PC-3 (cell line): ENCODE measurements at regions not wholly inside any gene's neighbourhood (a gene's known extent, or its start where the extent isn't known, plus 50 kb on each side); places are given as distances from the start of the nearest gene placed in this dataset.

Experiments
- ATAC-seq: fragments of 200-7000 bp; cut with Tn5 transposase; 2 replicates; pipeline ENCODE4 v1.9.1; 2020; ENCODE audit warnings: mild to moderate bottlenecking, moderate library complexity
- BruUV-seq: library from RNA; stranded (reverse); fragments of 400-500 nt; replicated peaks from 2 replicates; lab custom pipeline; 2021; lab: Mats Ljungman, UMichigan
- CTCF ChIA-PET: fragments of 300-600 bp; sonication (Branson Sonifier 250); formaldehyde crosslinking; loops from one replicate; lab custom pipeline; 2022; ENCODE audit warnings: antibody characterized with exemption; lab: Charles Lee
- POLR2A ChIA-PET: fragments of 300-600 bp; sonication (Branson Sonifier 250); formaldehyde crosslinking; loops from one replicate; lab custom pipeline; 2022; ENCODE audit warnings: antibody characterized with exemption; ENCODE audit not compliant: unreplicated experiment; lab: Charles Lee
- DNase-seq: peaks from one replicate; pipeline ENCODE4 v3.0.0-alpha.2; 2015
- H2AFZ ChIP-seq: fragments of 300-600 bp; sonication (generic); 2 replicates; pipeline ENCODE4 v1.6.0; 2016; ENCODE audit warnings: antibody characterized with exemption, low read length
- H3F3A ChIP-seq: fragments of 300-600 bp; sonication (generic); one replicate; pipeline ENCODE4 v1.6.0; 2017; ENCODE audit warnings: antibody characterized with exemption, low read length, control low read depth, mild to moderate bottlenecking; ENCODE audit not compliant: unreplicated experiment
- H3K27ac ChIP-seq: fragments of 300-600 bp; sonication (generic); 2 replicates; pipeline ENCODE4 v1.5.1; 2016; ENCODE audit warnings: mild to moderate bottlenecking, low read length
- H3K27me3 ChIP-seq: fragments of 300-600 bp; sonication (generic); 2 replicates; pipeline ENCODE4 v1.6.1; 2016; ENCODE audit warnings: low read length, mixed read lengths
- H3K36me3 ChIP-seq: fragments of 300-600 bp; sonication (generic); 2 replicates; pipeline ENCODE4 v1.6.1; 2016; ENCODE audit warnings: low read depth, mixed run types, low read length, mixed read lengths
- H3K4me1 ChIP-seq: fragments of 300-600 bp; sonication (generic); 2 replicates; pipeline ENCODE4 v1.5.1; 2016; ENCODE audit warnings: low read length; ENCODE audit not compliant: insufficient read depth
- H3K4me2 ChIP-seq: fragments of 300-600 bp; sonication (generic); 2 replicates; pipeline ENCODE4 v1.6.0; 2016; ENCODE audit warnings: low read length
- H3K4me3 ChIP-seq: fragments of 300-600 bp; sonication (generic); 2 replicates; pipeline ENCODE4 v1.5.1; 2016; ENCODE audit warnings: mild to moderate bottlenecking, low read length, mixed read lengths
- H3K79me2 ChIP-seq: fragments of 300-600 bp; sonication (generic); 2 replicates; pipeline ENCODE4 v1.6.1; 2017; ENCODE audit warnings: low read length, mixed read lengths
- H3K9ac ChIP-seq: fragments of 300-600 bp; sonication (generic); 2 replicates; pipeline ENCODE4 v1.6.0; 2016; ENCODE audit warnings: mild to moderate bottlenecking, low read length
- H3K9me2 ChIP-seq: fragments of 300-600 bp; sonication (generic); replicated peaks from 2 replicates; pipeline ENCODE4 v1.6.1; 2016; ENCODE audit warnings: mixed run types, low read length, mixed read lengths
- H3K9me3 ChIP-seq: fragments of 300-600 bp; sonication (generic); 2 replicates; pipeline ENCODE4 v1.6.1; 2016; ENCODE audit warnings: low read length, mixed read lengths
- H4K20me1 ChIP-seq: fragments of 300-600 bp; sonication (generic); 2 replicates; pipeline ENCODE4 v1.6.1; 2016; ENCODE audit warnings: low read length, mixed read lengths
- EZH2 ChIP-seq: fragments of 300-600 bp; sonication (generic); IDR thresholded peaks from one replicate; pipeline ENCODE4 v1.6.1; 2017; ENCODE audit warnings: antibody characterized with exemption, mild to moderate bottlenecking, low read length; ENCODE audit not compliant: unreplicated experiment
- EZH2phosphoT487 ChIP-seq: fragments of 300-600 bp; sonication (generic); IDR thresholded peaks from 2 replicates; pipeline ENCODE4 v1.6.1; 2018; ENCODE audit warnings: mild to moderate bottlenecking, antibody characterized with exemption, low read length, borderline replicate concordance
- intact Hi-C: fragments of 100-400 bp; cut with micrococcal nuclease; formaldehyde crosslinking; loops from 2 replicates; pipeline ENCODE4 v1.9.0; 2023
- TF ChIP-seq, protein P1 (sequence below): fragments of 300-600 bp; sonication (generic); conservative IDR thresholded peaks from 2 replicates; pipeline ENCODE4 v1.5.1; 2017; ENCODE audit warnings: antibody characterized with exemption, low read depth, mild to moderate bottlenecking, low read length

DNA sequence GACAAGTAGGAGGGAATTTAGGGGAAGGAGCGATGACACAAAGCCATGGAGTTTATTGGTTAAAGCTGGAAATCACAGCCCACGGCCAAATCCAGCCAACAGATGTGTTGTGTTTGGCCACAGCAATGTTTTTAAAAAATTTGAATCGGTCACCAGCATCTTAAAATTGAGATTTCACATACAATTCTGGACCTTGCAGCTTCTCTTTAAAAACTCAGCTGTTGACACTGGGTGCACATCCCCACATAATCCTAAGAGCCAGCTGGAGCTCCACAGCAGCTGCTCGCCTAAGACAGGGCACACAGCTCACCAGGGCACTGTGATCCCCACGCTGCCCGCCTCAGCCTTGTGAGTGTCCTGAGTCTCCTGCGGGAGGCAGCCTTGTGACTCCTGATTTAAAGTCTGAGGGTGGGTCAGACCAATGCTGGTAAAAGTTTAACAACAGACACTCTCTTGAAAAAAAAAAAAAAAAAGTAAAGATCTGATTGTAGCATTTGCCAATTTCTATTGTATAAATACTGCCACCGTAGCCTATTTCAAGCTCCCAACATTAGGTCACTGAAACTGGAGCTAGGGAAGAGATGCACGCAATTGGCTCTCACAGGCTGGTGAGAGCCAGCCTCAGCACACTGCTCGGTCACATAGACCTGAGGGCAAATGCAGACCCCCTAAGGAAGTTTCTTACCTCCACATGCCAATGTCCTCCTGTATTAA lies 124.8 kb downstream of the HSD17B3 start:
- Histone ChIP-seq H3K9me2 (no peaks in the 10 kb centered on the region), H4K20me1 (no peaks in the 10 kb centered on the region), H3F3A (no peaks in the 10 kb centered on the region), H3K4me3 (no peak overlapping the region), H3K79me2 (no peaks in the 10 kb centered on the region), H3K27me3 (peaks cover 14% of the 10 kb centered on the region), H3K4me2 (no peak overlapping the region), H3K36me3 (no peaks in the 10 kb centered on the region), H3K9ac (no peak overlapping the region), H3K4me1 (no peaks in the 10 kb centered on the region), H3K9me3 (no peaks in the 10 kb centered on the region), H2AFZ (no peak overlapping the region), H3K27ac (no peak overlapping the region)
- intact Hi-C loops = no loop called here
- BruUV-seq = no TSS peak
- TF ChIP-seq, protein P1, sequence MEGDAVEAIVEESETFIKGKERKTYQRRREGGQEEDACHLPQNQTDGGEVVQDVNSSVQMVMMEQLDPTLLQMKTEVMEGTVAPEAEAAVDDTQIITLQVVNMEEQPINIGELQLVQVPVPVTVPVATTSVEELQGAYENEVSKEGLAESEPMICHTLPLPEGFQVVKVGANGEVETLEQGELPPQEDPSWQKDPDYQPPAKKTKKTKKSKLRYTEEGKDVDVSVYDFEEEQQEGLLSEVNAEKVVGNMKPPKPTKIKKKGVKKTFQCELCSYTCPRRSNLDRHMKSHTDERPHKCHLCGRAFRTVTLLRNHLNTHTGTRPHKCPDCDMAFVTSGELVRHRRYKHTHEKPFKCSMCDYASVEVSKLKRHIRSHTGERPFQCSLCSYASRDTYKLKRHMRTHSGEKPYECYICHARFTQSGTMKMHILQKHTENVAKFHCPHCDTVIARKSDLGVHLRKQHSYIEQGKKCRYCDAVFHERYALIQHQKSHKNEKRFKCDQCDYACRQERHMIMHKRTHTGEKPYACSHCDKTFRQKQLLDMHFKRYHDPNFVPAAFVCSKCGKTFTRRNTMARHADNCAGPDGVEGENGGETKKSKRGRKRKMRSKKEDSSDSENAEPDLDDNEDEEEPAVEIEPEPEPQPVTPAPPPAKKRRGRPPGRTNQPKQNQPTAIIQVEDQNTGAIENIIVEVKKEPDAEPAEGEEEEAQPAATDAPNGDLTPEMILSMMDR = no peak
- no peak for TF ChIP-seq EZH2phosphoT487
- TF ChIP-seq EZH2 = no peak
- ATAC-seq (no peak), DNase-seq (no peak)
- ChIA-PET POLR2A (no interaction called here), CTCF (no interaction called here)

GRCh38 chr9:96175796-96176195 lies 126.2 kb downstream of the HSD17B3 start:
- H3K4me3 ChIP-seq = no peak overlapping the region
- H3K9ac ChIP-seq = no peak overlapping the region
- no peaks in the 10 kb centered on the region for H3K4me1 ChIP-seq
- H3K27ac ChIP-seq = no peak overlapping the region
- no peaks in the 10 kb centered on the region for H3K9me3 ChIP-seq
- H3K79me2 ChIP-seq = no peaks in the 10 kb centered on the region
- intact Hi-C loops = no loop called here
- no peak overlapping the region for H2AFZ ChIP-seq
- DNase-seq (no peak), ATAC-seq (no peak)
- no peaks in the 10 kb centered on the region for H4K20me1 ChIP-seq
- no TSS peak for BruUV-seq
- H3K36me3 ChIP-seq = no peaks in the 10 kb centered on the region
- H3K9me2 ChIP-seq = no peaks in the 10 kb centered on the region
- no peaks in the 10 kb centered on the region for H3F3A ChIP-seq
- TF ChIP-seq EZH2 (no peak), EZH2phosphoT487 (no peak)
- TF ChIP-seq, protein P1 = no peak
- CTCF ChIA-PET = no interaction called here
- POLR2A ChIA-PET = no interaction called here
- H3K4me2 ChIP-seq = no peak overlapping the region
- H3K27me3 ChIP-seq = peaks cover 14% of the 10 kb centered on the region

DNA sequence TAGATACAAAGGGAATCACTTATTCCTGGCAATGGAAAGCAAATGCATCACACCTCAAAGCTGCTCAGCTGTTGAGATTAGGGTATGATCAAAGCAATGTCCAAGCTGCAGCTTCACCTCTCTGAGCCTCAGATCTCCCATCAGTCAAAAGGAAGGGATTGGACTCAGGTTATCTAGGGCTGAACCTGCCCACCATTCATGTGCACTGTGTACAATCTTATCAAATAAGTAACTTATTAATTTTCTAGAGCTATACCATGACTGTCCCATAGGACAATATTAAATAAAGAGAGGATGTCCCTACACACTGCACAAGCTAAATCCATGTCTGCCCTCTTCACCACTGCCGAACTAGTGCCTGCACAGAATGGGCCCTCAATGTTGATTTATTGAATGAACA lies 127.0 kb downstream of the HSD17B3 start:
- POLR2A ChIA-PET = no interaction called here
- Histone ChIP-seq H3K27me3 (peaks cover 14% of the 10 kb centered on the region), H3K79me2 (no peaks in the 10 kb centered on the region), H2AFZ (no peak overlapping the region), H3K4me1 (peaks cover under 1% of the 10 kb centered on the region; the same call in 1 of the 2 replicates), H4K20me1 (no peaks in the 10 kb centered on the region), H3K9me3 (no peaks in the 10 kb centered on the region), H3K9me2 (no peaks in the 10 kb centered on the region), H3K4me3 (no peak overlapping the region), H3K36me3 (no peaks in the 10 kb centered on the region), H3K4me2 (no peak overlapping the region), H3F3A (no peaks in the 10 kb centered on the region), H3K27ac (no peak overlapping the region), H3K9ac (no peak overlapping the region)
- BruUV-seq = no TSS peak
- intact Hi-C loops = no loop called here
- no peak for ATAC-seq
- DNase-seq = no peak
- TF ChIP-seq, protein P1 = no peak
- TF ChIP-seq EZH2phosphoT487 (no peak), EZH2 (no peak)
- CTCF ChIA-PET = no interaction called here
